Tibial artery (tissue), 4 donors: ENCODE measurements at regions not wholly inside any gene's neighbourhood (a gene's known extent, or its start where the extent isn't known, plus 50 kb on each side); places are given as distances from the start of the nearest gene placed in this dataset.

Experiments
- DNase-seq, 2 donors: peaks; one replicate each; pipeline ENCODE4 v3.0.0-alpha.2; 2019
- H3K27ac ChIP-seq, 2 donors: fragments of 200-600 bp; sonication (generic) in 1 of 2; 1 replicate in 1 of 2; 2 replicates in 1 of 2; pipeline ENCODE4 v1.5.1; 2018 to 2019; ENCODE audit warnings: mild to moderate bottlenecking in 1 of 2
- H3K27me3 ChIP-seq, 2 donors: fragments of 200-600 bp; sonication (generic) in 1 of 2; one replicate each; pipeline versions ENCODE4 v1.5.1 to v1.6.0; 2016 to 2019
- H3K36me3 ChIP-seq, 3 donors: fragments of 200-600 bp; sonication (generic) in 2 of 3; one replicate each; pipeline ENCODE4 v1.5.1; 2016 to 2019; ENCODE audit warnings: mild to moderate bottlenecking in 2 of 3
- H3K4me1 ChIP-seq, 4 donors: fragments of 200-600 bp; sonication (generic) in 2 of 4; 1 replicate in 3 of 4; 2 replicates in 1 of 4; pipeline ENCODE4 v1.5.1; 2016 to 2019
- H3K4me3 ChIP-seq, 2 donors: fragments of 200-600 bp; sonication (generic) in 1 of 2; 1 replicate in 1 of 2; 2 replicates in 1 of 2; pipeline ENCODE4 v1.5.1; 2018 to 2019; ENCODE audit warnings: mild to moderate bottlenecking in 2 of 2
- H3K9me3 ChIP-seq, 3 donors: fragments of 200-600 bp; sonication (generic) in 1 of 3; one replicate each; pipeline ENCODE4 v1.5.1; 2016 to 2019
- CTCF ChIP-seq, 2 experiments: fragments of 200-600 bp in 1 of 2; fragments of 450-650 bp in 1 of 2; IDR thresholded peaks; one replicate each; pipeline ENCODE4 v1.5.1; 2017 to 2019; ENCODE audit warnings: antibody characterized with exemption in 2 of 2, mild to moderate bottlenecking in 1 of 2, moderate library complexity in 1 of 2
- intact Hi-C: fragments of 100-400 bp; cut with DNase I; formaldehyde crosslinking; loops from one replicate; pipeline ENCODE4 v1.15.0; 2023; ENCODE audit warnings: low total_unique reads

- H3K27ac ChIP-seq = no peak overlapping the region
- no peak for DNase-seq
- intact Hi-C loops = no loop called here
- H3K4me1 ChIP-seq = no peaks in the 10 kb centered on the region
- H3K9me3 ChIP-seq = no peaks in the 10 kb centered on the region
- no peak overlapping the region for H3K4me3 ChIP-seq
- no peak for TF ChIP-seq CTCF (IDR thresholded peaks at IDR 0.05)
- no peaks in the 10 kb centered on the region for H3K27me3 ChIP-seq
- no peaks in the 10 kb centered on the region for H3K36me3 ChIP-seq
Measured at GRCh38 chr2:758073-758820, 81.0 kb upstream of the TMEM18 start.

- no peaks in the 10 kb centered on the region for H3K9me3 ChIP-seq
- H3K4me3 ChIP-seq = no peak overlapping the region
- H3K4me1 ChIP-seq = no peaks in the 10 kb centered on the region
- DNase-seq = no peak
- H3K36me3 ChIP-seq = no peaks in the 10 kb centered on the region
- peaks cover 0 to 8% of the 10 kb centered on the region in 2 donors for H3K27me3 ChIP-seq
- intact Hi-C loops = no loop called here
- H3K27ac ChIP-seq = no peak overlapping the region
- TF ChIP-seq CTCF (IDR thresholded peaks at IDR 0.05) = no peak
Measured at GRCh38 chr2:753123-753522, 75.9 kb upstream of the TMEM18 start.

- no peak overlapping the region for H3K4me3 ChIP-seq
- H3K4me1 ChIP-seq = no peaks in the 10 kb centered on the region
- no peak overlapping the region for H3K27ac ChIP-seq
- no peak for TF ChIP-seq CTCF (IDR thresholded peaks at IDR 0.05)
- H3K9me3 ChIP-seq = no peaks in the 10 kb centered on the region
- H3K27me3 ChIP-seq = peaks cover 0 to 8% of the 10 kb centered on the region in 2 donors
- no peaks in the 10 kb centered on the region for H3K36me3 ChIP-seq
- no peak for DNase-seq
- intact Hi-C loops = no loop called here
Measured at GRCh38 chr2:751474-751873, 74.3 kb upstream of the TMEM18 start.

- H3K4me1 ChIP-seq = no peaks in the 10 kb centered on the region
- intact Hi-C loops = no loop called here
- H3K9me3 ChIP-seq = no peaks in the 10 kb centered on the region
- no peak overlapping the region for H3K27ac ChIP-seq
- H3K4me3 ChIP-seq = no peak overlapping the region
- H3K36me3 ChIP-seq = no peaks in the 10 kb centered on the region
- no peak for TF ChIP-seq CTCF (IDR thresholded peaks at IDR 0.05)
- peaks cover 0 to 8% of the 10 kb centered on the region in 2 donors for H3K27me3 ChIP-seq
- no peak for DNase-seq
Measured at GRCh38 chr2:750628-751027, 73.4 kb upstream of the TMEM18 start.

GRCh38 chr2:747762-748351 is 70.7 kb upstream of the TMEM18 start:
- H3K4me1 ChIP-seq = no peaks in the 10 kb centered on the region
- no peak for DNase-seq
- H3K4me3 ChIP-seq = no peak overlapping the region
- no peak for TF ChIP-seq CTCF (IDR thresholded peaks at IDR 0.05)
- H3K27me3 ChIP-seq = peaks cover 0 to 8% of the 10 kb centered on the region in 2 donors
- no peaks in the 10 kb centered on the region for H3K9me3 ChIP-seq
- intact Hi-C loops = no loop called here
- no peak overlapping the region for H3K27ac ChIP-seq
- H3K36me3 ChIP-seq = no peaks in the 10 kb centered on the region
